SU-DHL-6 (cell line): ENCODE measurements at regions not wholly inside any gene's neighbourhood (a gene's known extent, or its start where the extent isn't known, plus 50 kb on each side); places are given as distances from the start of the nearest gene placed in this dataset.

Experiments used
- EZH2phosphoT487 ChIP-seq: fragments of 200-600 bp; sonication (generic), shearing (Covaris generic); conservative IDR thresholded peaks from 2 replicates; pipeline ENCODE4 v1.6.1; 2018; ENCODE audit warnings: mild to moderate bottlenecking, antibody characterized with exemption, low read length, moderate library complexity, mixed read lengths
- TF ChIP-seq, protein P1 (sequence below): fragments of 200-600 bp; sonication (generic); IDR thresholded peaks from one replicate; pipeline ENCODE4 v1.5.1; 2017; ENCODE audit warnings: antibody characterized with exemption, mild to moderate bottlenecking, low read length, moderate library complexity; ENCODE audit not compliant: insufficient read depth, poor library complexity, severe bottlenecking

DNA sequence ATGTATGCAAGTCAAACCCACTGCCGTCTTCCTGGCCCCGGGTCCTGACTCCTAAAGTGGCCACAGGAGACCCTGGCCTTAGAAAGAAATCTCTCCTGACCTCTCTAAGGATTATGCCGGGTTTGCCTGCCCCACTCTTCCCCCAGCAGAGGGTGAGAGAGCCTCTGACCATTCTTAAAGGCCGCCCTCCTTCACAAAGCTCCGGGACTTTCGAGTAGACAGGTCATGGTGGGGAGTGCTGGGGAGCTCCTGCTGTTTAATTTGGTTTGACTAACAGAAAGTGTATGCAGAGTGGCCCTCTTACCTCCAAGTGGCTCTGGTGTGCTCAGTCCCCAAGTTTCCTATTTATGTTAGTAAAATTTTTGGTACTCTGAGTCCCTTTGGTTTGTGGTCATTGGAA is 111.8 kb downstream of the LRRC70 start:
- TF ChIP-seq, protein P1, sequence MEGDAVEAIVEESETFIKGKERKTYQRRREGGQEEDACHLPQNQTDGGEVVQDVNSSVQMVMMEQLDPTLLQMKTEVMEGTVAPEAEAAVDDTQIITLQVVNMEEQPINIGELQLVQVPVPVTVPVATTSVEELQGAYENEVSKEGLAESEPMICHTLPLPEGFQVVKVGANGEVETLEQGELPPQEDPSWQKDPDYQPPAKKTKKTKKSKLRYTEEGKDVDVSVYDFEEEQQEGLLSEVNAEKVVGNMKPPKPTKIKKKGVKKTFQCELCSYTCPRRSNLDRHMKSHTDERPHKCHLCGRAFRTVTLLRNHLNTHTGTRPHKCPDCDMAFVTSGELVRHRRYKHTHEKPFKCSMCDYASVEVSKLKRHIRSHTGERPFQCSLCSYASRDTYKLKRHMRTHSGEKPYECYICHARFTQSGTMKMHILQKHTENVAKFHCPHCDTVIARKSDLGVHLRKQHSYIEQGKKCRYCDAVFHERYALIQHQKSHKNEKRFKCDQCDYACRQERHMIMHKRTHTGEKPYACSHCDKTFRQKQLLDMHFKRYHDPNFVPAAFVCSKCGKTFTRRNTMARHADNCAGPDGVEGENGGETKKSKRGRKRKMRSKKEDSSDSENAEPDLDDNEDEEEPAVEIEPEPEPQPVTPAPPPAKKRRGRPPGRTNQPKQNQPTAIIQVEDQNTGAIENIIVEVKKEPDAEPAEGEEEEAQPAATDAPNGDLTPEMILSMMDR = no peak
- TF ChIP-seq EZH2phosphoT487 = no peak
